GM19240 (cell line): ENCODE measurements at regions not wholly inside any gene's neighbourhood (a gene's known extent, or its start where the extent isn't known, plus 50 kb on each side); places are given as distances from the start of the nearest gene placed in this dataset.
"Not testable (repeated sequence)": the region's sequence is repeated elsewhere in the genome, so short reads cannot be mapped to it uniquely, and the experiment has no call there.

Experiments used
- DNase-seq: peaks from one replicate; pipeline ENCODE4 v3.0.0; 2011; ENCODE audit warnings: low spot score; ENCODE audit not compliant: insufficient read length

DNA sequence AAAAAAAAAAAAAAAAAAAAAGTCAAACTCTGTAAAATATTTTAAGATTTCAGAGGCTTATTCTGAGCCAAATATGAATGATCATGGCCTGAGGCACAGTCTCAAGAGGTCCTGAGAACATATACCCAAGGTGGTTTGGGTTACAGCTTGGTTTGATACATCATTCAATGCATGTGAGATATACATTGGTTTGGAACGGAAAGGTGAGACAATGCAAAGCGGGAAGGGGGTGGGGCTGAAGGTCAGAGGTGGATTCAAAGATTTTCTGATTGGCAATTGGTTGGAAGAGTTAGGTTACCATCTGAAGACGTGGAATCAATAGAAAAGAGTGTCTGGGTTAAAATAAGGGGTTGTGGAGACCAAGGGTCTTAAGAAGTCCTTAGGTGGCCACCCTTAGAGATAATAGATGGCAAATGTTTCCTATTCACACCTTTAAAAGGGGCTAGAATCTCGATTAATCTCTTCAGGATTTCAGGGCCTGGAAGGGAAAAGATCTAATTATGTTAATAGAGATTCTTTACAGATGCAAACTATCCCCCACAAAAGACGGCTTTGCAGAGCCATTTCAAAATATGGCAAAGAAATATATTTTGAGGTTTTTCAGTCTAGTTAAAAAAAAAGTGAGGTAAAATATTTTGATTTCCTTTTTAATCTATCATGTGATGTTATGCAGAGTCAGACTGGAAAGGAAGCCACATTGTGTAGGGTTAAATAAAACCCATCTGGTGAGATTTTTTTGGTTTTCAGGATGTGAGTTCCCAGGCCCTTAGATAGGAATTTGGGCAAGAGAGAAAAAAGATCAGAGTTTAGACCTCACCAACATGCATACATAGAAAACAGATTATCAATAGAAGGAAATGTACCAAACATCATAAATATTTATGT is 173.8 kb upstream of the CNOT2 start:
- DNase-seq: no peak

DNA sequence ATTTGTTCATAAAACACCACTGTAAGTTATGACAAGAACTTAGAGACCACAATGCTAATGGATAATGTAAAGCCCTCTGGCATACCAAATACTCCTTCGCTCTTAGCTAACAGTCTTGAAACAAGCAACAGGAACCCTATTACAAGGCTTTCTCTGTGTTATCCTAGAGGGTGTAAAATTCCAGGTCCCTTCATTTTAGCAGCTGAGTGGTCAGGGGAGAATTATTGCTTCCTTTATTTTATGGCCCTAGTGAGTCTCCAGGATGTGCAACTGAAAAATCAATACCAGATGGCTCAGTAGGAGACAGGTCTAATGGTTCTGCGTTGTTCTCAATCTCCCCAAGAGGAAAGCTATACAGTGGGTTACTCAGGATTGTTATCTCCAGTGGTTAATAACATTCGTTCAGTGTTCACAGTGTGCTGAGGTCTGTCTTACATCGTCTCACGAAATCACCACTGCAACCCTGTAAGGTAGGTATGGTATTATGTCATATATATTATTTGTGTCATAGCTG is 172.7 kb upstream of the CNOT2 start:
- no peak for DNase-seq

DNA sequence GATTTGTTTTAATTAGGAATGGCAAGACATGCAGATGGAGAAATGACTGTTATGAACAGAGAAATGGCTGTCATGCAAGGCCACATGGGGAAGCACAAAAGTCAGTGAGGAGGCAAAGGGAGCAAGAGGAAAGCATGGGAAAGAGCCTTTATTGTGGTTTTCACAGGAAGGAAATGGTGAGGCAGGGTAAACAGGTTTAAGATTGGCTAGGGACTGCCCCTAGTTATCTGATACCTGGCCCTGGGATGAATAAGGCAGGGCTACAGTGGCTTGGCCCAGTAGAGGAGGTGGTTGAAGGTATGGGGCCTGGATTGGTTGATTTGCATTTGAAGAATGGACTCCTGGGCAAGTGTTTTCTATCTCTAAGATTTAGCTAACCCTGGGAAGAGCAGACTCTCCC is 168.7 kb upstream of the CNOT2 start:
- no peak for DNase-seq

DNA sequence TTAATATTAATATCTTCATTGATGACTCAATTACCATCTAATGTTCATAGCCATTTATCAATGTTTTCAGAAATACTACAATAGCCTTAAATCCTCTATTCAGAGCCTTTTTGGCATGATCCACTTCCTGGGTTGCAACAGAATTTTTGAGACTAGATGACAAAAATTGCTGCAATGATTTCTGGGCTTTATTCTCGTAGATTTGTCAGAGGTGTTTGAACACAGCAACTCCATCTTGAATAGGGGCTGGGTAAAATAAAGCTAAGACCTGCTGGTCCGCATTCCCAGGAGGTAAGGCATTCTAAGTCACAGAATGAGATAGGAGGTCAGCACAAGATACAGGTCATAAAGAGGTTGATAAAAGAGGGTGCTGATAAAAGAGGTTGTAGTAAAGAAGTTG is 165.8 kb upstream of the CNOT2 start:
- no peak for DNase-seq

DNA sequence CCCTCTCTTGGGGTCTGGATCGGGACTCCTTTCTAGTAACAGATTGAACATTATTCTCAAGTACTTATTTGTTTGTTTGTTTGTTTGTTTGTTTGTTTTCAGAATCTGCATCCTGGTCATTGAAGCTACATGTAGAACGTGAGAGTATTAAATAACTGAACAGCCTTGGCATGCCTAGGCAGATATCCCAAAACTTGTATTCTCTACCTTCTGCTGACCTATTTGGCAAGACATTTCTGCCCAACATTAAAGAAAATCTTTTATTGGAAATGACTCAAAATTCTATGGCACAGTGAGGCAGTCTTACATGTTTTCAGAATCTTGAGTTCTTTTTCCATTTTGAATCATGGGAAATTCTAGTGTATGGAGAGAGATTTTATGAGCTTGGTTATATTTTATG is 165.1 kb upstream of the CNOT2 start:
- no peak for DNase-seq

DNA sequence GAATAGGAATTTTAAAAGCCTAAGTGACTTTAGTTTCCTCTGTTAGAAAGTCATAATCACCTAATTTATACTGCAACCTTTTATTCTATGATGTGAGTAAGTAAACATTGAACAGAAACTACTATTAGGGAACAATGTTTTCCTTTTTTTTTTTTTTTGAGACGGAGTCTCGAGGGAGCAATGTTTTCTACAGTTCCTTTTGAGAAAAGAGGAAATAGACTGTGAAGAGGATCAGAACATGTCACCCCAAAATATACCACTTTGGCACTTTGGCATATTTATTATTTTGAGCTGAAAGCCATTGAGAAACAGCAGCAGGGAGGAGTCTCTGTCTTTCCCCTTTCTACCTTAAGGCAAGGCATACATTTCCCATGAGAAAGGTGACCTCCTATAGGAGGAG is 162.7 kb upstream of the CNOT2 start:
- DNase-seq: no peak

DNA sequence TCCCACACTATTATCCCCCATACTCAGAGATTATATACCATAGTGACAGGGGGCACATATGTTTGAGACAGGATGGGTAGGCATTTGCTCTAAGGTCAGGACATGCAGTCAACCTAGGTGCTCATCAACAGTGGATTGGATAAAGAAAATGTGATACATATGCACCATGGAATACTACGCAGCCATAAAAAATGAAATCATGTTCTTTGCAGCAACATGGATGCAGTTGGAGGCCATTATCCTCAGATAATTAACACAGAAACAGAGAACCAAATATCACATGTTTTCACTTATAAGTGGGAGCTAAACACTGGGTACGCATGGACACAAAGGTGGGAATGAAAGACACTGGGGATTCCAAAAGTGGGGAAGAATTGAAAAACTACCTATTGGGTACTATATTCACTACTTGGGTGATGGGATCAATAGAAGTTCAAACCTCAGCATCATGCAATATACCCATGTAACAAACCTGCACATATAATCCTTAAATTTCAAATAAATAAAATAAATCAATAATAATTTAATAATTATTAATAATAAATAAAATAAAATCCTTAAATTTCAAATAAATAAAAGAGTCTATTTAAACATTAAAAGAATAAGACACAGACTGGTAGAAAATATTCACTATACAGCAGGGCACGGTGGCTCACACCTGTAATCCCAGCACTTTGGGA is 160.1 kb upstream of the CNOT2 start:
- no peak for DNase-seq

DNA sequence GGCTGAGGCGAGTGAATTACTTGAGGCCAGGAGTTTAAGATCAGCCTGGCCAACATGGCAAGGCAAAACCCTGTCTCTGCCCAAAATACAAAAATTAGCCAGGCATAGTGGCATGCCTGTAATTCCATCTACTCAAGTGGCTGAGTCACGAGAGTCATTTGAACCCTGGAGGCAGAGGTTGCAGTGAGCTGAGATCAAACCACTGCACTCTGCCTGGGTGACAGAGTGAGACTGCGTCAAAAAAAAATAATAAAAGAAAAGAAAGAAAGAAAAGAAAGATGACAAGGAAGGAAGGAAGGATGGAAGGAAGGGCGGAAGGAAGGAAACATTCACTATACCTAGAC is 159.6 kb upstream of the CNOT2 start:
- DNase-seq: no peak

DNA sequence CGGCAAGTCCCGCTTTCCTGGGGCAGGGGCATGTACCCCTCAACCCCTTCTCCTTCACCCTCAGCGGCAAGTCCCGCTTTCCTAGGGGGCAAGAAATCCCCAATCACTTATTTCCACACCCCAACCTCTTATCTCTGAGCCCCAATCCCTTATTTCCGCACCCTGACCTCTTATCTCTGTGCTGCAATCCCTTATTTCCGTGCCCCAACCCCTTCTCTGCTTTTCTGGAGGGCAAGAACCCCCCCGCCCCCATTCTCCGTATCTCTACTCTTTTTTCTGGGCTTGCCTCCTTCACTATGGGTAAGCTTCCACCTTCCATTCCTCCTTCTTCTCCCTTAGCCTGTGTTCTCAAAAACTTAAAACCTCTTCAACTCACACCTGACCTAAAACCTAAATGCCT is 156.9 kb upstream of the CNOT2 start:
- not testable (repeated sequence) for DNase-seq

DNA sequence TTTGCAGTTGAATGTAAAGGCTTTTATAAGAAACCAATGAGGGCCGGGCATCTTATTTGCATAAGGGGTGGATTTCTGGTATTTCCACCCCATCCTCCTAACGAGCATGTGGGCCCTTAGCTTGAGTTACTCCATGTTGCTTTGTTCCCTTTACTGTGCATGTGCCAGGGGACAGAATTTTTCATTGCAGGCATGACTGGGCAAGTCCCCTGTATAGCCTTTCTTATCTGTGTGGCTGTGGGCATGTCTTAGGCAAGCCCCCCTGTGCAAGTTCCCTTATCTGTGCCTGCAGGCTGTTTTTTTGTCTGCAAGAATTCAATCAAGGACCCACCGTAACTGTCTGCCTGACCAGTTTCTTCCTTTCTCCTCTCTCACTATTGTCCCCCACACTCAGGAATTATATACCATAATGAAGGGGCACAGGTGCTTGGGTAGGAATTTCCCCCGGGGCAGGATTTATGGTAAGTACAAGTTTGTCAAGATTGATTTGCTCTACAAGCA is 152.2 kb upstream of the CNOT2 start:
- no peak for DNase-seq

DNA sequence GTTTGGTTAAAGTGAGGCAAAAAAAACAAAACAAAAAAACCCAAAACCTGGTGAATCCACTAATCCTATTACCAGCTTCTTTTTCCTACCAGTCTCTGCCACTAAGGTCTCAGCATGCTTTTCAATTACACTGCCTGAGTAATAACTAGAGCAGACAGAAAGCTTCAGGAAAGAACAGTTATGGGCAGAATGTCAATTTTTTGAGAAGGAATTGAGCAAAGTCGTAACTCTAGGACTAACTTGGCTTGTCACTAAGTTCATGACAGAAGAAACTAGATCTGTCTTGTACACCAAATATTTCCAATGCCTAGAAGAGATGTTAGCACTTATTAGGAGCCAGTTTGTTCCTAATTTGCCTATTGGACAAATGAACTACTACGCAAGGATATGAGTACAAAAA is 148.8 kb upstream of the CNOT2 start:
- DNase-seq: no peak

DNA sequence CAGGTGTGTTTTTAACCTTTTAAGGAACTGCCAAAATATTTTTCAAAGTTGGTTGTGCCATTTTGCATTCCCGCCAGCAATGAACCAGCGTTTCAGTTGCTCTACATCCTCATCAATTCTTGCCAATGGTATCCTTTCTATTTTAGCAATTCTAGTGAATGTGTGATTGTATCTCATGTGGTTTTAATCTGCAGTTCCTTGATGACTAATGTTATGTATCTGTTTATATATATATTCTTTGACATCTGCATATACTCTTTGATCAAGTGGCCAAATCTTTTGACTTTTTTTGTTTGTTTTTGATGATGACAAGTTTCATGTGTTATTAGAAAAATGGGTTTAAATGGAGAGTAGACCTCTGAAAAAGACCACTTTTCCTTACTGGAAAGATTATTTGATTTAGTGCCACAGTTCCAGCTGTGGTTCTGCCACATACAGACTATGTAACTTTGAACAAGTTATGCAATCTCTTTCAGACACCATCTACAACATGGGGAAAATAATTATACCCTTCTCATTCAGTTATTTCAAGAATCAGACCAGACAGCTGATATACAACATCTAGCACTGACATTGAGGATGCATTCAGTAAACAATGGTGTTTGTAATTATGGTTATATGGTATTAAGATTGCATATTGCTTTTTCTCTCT is 146.3 kb upstream of the CNOT2 start:
- no peak for DNase-seq

DNA sequence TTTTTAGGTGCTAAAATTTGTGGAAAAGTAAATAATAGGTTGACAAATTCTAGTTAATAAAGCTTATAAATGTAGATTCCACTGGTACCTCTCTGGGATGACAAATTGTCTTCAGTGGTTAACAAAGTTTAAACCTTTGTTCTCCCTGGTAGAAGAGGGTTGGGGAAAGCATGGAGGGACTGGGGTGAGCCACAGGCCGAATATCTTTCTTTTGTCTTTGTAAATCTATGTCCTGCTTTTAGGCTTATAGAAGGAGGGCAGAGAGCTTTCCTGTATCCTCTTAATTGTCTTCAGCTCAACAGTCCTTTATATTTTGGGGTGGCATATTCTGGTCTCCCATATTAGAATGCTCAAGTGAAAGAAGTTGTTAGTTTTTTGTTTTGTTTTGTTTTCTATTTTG is 142.2 kb upstream of the CNOT2 start:
- DNase-seq: no peak

DNA sequence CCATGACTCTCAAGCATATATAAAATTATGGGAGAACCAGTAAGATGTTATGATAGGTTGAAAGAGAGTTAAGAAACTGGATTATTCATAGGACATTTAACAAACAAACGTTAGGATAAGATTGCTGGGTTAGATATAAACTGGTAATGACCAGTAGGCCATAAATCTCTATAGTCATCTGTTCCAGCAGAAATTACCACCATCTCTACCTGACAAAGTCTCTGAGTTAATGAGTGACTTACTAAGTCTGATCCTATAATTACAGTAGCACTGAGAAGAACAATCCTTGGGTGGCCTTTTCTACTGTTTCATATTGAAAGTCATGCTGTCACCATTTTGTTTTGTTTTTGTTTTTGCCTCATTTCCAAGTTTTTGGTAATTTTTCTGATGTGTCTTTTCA is 136.9 kb upstream of the CNOT2 start:
- no peak for DNase-seq

DNA sequence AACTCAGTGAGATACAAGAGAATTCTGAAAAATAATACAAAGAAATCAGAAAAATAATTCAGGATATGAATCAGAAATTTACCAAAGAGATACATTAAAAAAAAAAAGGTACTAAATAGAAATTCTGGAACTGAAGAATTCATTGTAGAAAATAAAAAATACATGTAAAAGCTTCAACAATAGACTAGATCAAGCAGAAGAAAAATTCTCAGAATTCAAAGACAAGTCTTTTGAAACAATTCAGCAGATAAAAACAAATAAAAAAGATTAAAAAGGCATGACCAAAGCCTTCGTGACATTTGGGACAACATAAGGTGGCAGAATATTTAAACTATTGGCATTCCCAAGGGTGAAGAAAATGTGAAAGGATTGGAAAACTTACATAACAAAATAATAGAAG is 133.1 kb upstream of the CNOT2 start:
- DNase-seq: no peak

DNA sequence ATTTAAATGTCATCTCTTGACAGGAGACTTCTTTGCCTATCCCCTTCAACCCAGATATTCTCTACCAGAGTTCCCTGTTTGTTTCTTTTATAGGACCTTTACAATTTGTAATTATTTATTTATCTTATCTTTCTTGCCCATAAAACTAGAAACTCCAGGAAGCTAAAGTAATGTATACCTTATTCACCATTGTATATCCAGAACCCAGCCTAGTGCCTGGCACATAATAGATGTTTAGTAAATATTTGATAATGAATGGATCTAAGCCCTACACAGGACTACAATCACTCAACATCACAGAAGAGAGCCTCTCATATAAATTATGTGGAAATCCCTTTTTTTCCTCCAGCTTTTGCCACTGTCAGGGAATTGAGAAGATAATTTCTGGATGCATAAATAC is 125.6 kb upstream of the CNOT2 start:
- no peak for DNase-seq

DNA sequence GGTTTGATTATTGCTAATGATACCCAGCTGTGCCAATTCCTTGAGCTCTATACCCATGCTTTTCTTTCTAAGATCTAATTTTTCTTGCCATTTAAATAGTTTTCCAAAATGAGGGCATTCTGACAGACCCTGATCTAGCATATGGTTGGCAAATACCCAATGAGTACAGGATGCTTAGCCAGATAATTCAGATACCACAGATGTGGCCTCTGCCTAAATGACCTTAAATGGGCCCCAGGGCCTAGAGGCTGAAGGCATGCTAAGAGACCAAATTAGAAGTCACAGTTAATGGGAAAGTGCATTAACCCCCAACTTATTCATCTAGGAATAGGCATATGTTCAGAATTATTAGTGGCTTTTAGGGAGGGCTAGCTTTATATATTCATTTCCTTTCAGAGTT is 122.3 kb upstream of the CNOT2 start:
- no peak for DNase-seq

DNA sequence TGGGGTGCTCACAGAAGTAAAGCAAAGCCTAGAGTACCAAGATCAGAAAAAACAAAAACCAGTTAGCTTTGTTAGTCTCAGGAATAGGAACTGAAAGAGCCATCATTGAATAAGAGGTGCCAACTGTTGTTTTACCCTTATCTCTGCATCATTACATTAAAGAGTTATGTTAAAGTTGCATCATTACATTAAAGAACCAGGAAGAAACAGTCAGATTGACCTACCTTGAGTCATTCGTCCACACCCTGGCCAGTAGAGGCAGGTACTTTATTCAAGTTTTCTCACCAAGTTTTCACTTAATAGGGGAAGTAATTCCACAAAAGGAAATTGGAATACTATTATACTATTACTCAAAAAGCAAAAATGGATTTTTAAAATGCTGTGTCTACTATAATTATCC is 121.7 kb upstream of the CNOT2 start:
- no peak for DNase-seq

DNA sequence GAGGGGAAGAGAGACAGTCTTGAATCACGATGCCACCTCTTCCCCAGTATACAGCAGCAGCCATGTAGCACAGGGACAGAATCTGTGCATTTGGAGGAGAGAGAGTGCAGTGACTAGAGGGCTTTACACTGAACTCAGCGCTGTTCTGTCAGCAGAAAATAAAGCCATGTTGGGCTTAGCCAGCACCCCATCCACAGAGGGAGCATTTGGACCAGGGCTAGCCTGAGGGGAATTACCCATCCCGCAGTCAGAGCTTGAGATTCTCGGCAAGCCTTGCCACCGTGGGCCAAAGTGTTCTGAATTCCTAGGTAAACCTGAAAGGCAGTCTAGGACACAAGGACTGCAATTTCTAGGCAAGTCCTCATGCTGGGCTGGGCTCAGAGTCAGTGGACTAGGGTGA is 120.4 kb upstream of the CNOT2 start:
- no peak for DNase-seq

DNA sequence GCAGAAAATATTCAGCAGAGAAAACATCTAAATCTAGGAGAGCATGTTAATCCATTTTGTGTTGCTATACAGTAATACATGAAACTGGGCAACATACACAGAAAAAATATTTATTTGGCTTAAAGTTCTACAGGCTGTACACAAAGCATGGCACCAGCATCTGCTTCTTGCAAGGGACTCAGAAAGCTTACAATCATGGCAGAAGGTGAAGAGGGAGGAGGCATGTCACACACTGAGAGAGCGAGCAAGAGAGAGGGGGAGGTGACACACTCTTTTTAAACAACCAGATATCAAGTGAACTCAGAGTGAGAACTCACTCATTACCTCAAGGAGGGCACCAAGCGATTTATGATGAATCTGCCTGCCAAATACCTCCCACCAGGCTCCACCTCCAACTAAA is 94.2 kb upstream of the CNOT2 start:
- no peak for DNase-seq

DNA sequence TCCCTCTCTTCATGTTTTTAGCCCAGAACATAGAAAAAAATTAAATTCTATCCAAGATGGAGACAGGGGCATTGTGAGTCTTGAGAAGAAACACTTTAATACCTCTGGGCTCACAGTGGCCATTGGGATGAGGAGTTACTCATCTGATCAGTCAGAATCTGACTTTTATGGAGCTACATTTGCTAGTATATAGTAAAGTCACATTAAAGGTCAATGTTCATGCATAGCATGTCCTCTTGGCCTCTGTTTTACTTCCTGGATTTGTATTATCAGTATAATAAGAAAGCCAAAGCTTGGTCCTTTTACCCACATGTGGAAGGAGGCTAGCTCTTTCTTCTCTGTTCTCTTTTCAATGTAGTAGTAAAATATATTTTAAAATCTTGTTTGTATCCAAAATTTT is 93.6 kb upstream of the CNOT2 start:
- DNase-seq: no peak

DNA sequence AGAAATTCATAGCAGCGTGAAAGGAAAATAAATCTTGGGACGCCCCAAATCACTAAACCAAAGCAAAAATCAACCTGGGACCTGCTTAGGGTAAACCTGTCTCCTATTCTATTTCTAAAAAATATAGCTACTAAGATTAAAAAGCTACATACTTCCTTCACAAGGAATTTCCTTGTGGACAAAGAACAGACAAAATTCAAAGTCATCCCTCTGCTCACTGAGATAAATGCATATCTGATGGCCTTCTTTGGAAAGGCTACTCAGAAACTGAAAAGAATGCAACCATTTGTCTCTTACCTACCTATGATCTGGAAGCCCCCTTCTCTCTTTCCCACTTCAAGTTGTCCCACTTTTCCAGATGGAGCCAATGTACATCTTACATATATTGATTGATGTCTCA is 93.0 kb upstream of the CNOT2 start:
- DNase-seq: no peak
